Lung (tissue), 11 donors: ENCODE measurements at regions not wholly inside any gene's neighbourhood (a gene's known extent, or its start where the extent isn't known, plus 50 kb on each side); places are given as distances from the start of the nearest gene placed in this dataset.

Experiments used
- ATAC-seq: fragments of 200-7000 bp; cut with Tn5 transposase; one replicate; pipeline ENCODE4 v1.9.1; 2020; ENCODE audit warnings: moderate number of reproducible peaks; ENCODE audit not compliant: insufficient read depth, low FRiP score
- DNase-seq, 3 donors: peaks; one replicate each; pipeline ENCODE4 v3.0.0-alpha.2; 2013 to 2017
- H3K27ac ChIP-seq, 2 donors: one replicate each; pipeline ENCODE4 v1.5.1; 2013; ENCODE audit warnings: mild to moderate bottlenecking in 2 of 2, moderate library complexity in 2 of 2, control low read depth in 1 of 2, inconsistent platforms in 1 of 2, low read depth in 1 of 2, low read length in 1 of 2
- H3K27me3 ChIP-seq, 3 donors: one replicate each; pipeline ENCODE4 v1.5.1; 2013; ENCODE audit warnings: low read length in 2 of 3; ENCODE audit not compliant: control insufficient read depth in 3 of 3, insufficient read depth in 3 of 3
- H3K36me3 ChIP-seq, 4 donors: one replicate each; pipeline ENCODE4 v1.5.1; 2013; ENCODE audit warnings: low read length in 4 of 4, mild to moderate bottlenecking in 1 of 4, moderate library complexity in 1 of 4; ENCODE audit not compliant: control insufficient read depth in 4 of 4, insufficient read depth in 4 of 4
- H3K4me1 ChIP-seq, 5 donors: one replicate each; pipeline ENCODE4 v1.5.1; 2013; ENCODE audit warnings: low read length in 5 of 5, mild to moderate bottlenecking in 2 of 5, moderate library complexity in 1 of 5; ENCODE audit not compliant: control insufficient read depth in 5 of 5, insufficient read depth in 5 of 5
- H3K4me3 ChIP-seq: one replicate; pipeline ENCODE4 v1.5.1; 2013; ENCODE audit warnings: mild to moderate bottlenecking, control low read depth, moderate library complexity
- H3K9ac ChIP-seq, 2 donors: one replicate each; pipeline ENCODE4 v1.5.1; 2013; ENCODE audit warnings: low read length in 2 of 2, control low read depth in 1 of 2; ENCODE audit not compliant: insufficient read depth in 1 of 2
- H3K9me3 ChIP-seq, 4 donors: one replicate each; pipeline ENCODE4 v1.5.1; 2013; ENCODE audit warnings: low read length in 3 of 4, mild to moderate bottlenecking in 1 of 4, moderate library complexity in 1 of 4; ENCODE audit not compliant: control insufficient read depth in 4 of 4, insufficient read depth in 3 of 4
- CTCF ChIP-seq: IDR thresholded peaks from 2 replicates; pipeline ENCODE4 v1.5.1; 2012; ENCODE audit warnings: mild to moderate bottlenecking; ENCODE audit errors: control extremely low read depth, extremely low read depth
- WGBS, 2 donors: extraction: QIAGEN DNeasy Blood & Tissue Kit; methylation state at CpG; one replicate each; pipeline ENCODE4 v1.1.7; 2013; 5-methylcytosine and 5-hydroxymethylcytosine counted together
- donor health status: control.
- donor health status: control.
- donor health status: Bipolar disorder and iron deficiency.
- donor health status: healthy.
- donor health status: DM: yes; HTN: yes; CAD: no.

- H3K27ac ChIP-seq, result no peak overlapping the region
- H3K4me1 ChIP-seq, result peaks cover 0 to 4% (median 0%) of the 10 kb centered on the region in 5 donors
- no peaks in the 10 kb centered on the region for H3K27me3 ChIP-seq
- no peak for DNase-seq
- H3K4me3 ChIP-seq, result no peak overlapping the region
- H3K36me3 ChIP-seq, result no peaks in the 10 kb centered on the region
- H3K9ac ChIP-seq, result no peak overlapping the region
- WGBS, 2 donors, result 92% methylated on average over 17 of the region's 17 CpGs
- no peak for ATAC-seq
- H3K9me3 ChIP-seq, result peaks cover 0 to 7% (median 3%) of the 10 kb centered on the region in 4 donors
- TF ChIP-seq CTCF, result no peak
Measured at GRCh38 chr7:155201325-155202087, 96.2 kb upstream of the INSIG1 start.

- Histone ChIP-seq H3K27ac (no peak overlapping the region), H3K4me1 (peaks cover 0 to 5% (median 0%) of the 10 kb centered on the region in 5 donors)
- no peak for ATAC-seq
Measured at GRCh38 chr7:155202106-155202871, 95.4 kb upstream of the INSIG1 start.

GRCh38 chr7:155203059-155203881, 94.4 kb upstream of the INSIG1 start:
- no peak for ATAC-seq
- 84 to 86% methylated on average over 17 of the region's 17 CpGs for WGBS, 2 donors
- DNase-seq, result no peak

More at GRCh38 chr7:155202106-155202871, 95.4 kb upstream of the INSIG1 start:
- 92 to 94% methylated on average over 15 of the region's 15 CpGs for WGBS, 2 donors
- no peak for DNase-seq
- H3K9ac ChIP-seq, result no peak overlapping the region
- no peaks in the 10 kb centered on the region for H3K36me3 ChIP-seq
- H3K4me3 ChIP-seq, result no peak overlapping the region
- H3K27me3 ChIP-seq, result no peaks in the 10 kb centered on the region
- peaks cover 0 to 4% (median 0%) of the 10 kb centered on the region in 4 donors for H3K9me3 ChIP-seq
- TF ChIP-seq CTCF, result no peak

More at GRCh38 chr7:155203059-155203881, 94.4 kb upstream of the INSIG1 start:
- no peak overlapping the region for H3K4me3 ChIP-seq
- peaks cover 0 to 12% (median 0%) of the 10 kb centered on the region in 5 donors for H3K4me1 ChIP-seq
- H3K9me3 ChIP-seq, result peaks cover 0 to 2% (median 0%) of the 10 kb centered on the region in 4 donors
- no peak overlapping the region for H3K27ac ChIP-seq
- H3K36me3 ChIP-seq, result no peaks in the 10 kb centered on the region
- TF ChIP-seq CTCF, result no peak
- peaks cover 0 to 2% (median 0%) of the 10 kb centered on the region in 3 donors for H3K27me3 ChIP-seq
- no peak overlapping the region for H3K9ac ChIP-seq
